ENCODE measurements at regions not wholly inside any gene's neighbourhood (a gene's known extent, or its start where the extent isn't known, plus 50 kb on each side); places are given as distances from the start of the nearest gene placed in this dataset.
A peak's percentile ranks its signal among the peaks of the same experiment; 100 is the strongest.

GRCh38 chr6:6058054-6058444 is 51.3 kb upstream of the NRN1 start:
- WGBS, 2 donors: 83 to 84% methylated on average over 25 of the region's 25 CpGs
- H3K9me3 ChIP-seq: peaks cover 0 to 5% (median 0%) of the 10 kb centered on the region in 4 donors
- TF ChIP-seq CTCF (IDR thresholded peaks at IDR 0.05) (no peak), POLR2A (IDR thresholded peaks at IDR 0.05) (no peak)
- H3K27ac ChIP-seq: no peak overlapping the region
- no peaks in the 10 kb centered on the region for H3K36me3 ChIP-seq
- no peak overlapping the region for H3K4me3 ChIP-seq
- no peaks in the 10 kb centered on the region for H3K4me1 ChIP-seq
- no peaks in the 10 kb centered on the region for H3K27me3 ChIP-seq
- DNase-seq (ENCODE audit: low spot score in 2 of 2): no peak

GRCh38 chr6:6057442-6058053 is 50.8 kb upstream of the NRN1 start:
- no peak overlapping the region for H3K4me3 ChIP-seq
- H3K9me3 ChIP-seq: peaks cover 0 to 5% (median 0%) of the 10 kb centered on the region in 4 donors
- peak in 1 of 2 donors; percentile 63 for DNase-seq (ENCODE audit: low spot score in 2 of 2)
- no peaks in the 10 kb centered on the region for H3K4me1 ChIP-seq
- no peaks in the 10 kb centered on the region for H3K36me3 ChIP-seq
- no peak overlapping the region for H3K27ac ChIP-seq
- 60 to 62% methylated on average over 9 of the region's 9 CpGs for WGBS, 2 donors
- TF ChIP-seq EP300 (IDR thresholded peaks at IDR 0.05) (no peak), POLR2A (IDR thresholded peaks at IDR 0.05) (no peak), CTCF (IDR thresholded peaks at IDR 0.05) (peak; percentile 38 to 67 (median 50))
- H3K27me3 ChIP-seq: no peaks in the 10 kb centered on the region

Measured in tibial nerve (tissue), 4 donors.